H1 (cell line): ENCODE measurements at regions not wholly inside any gene's neighbourhood (a gene's known extent, or its start where the extent isn't known, plus 50 kb on each side); places are given as distances from the start of the nearest gene placed in this dataset.

Source experiments
- CTCF ChIA-PET: fragments of 300-600 bp; sonication (Branson Sonifier 250); formaldehyde crosslinking; loops from one replicate; lab custom pipeline; 2021; ENCODE audit not compliant: partially characterized antibody; lab: Charles Lee
- POLR2A ChIA-PET: fragments of 300-600 bp; sonication (Branson Sonifier 250); formaldehyde crosslinking; loops from one replicate; lab custom pipeline; 2021; ENCODE audit warnings: inconsistent platforms; ENCODE audit not compliant: partially characterized antibody; lab: Charles Lee
- DNase-seq, 2 experiments: peaks; one replicate each; pipeline versions ENCODE4 v3.0.0 to v3.0.0-alpha.2; 2010 to 2022; ENCODE audit warnings: low spot score in 2 of 2, low read depth in 1 of 2, mixed read lengths in 1 of 2
- FAIRE-seq: peaks from 2 replicates; lab custom pipeline; 2011; peaks lifted over from hg19 to GRCh38; lab: Jason Lieb, UNC
- H2AFZ ChIP-seq: 2 replicates; pipeline ENCODE4 v1.8.1; 2012; ENCODE audit warnings: low read length, inconsistent platforms
- H2AK5ac ChIP-seq: 2 replicates; pipeline ENCODE4 v1.6.1; 2013; ENCODE audit warnings: low read depth, low read length
- H2BK120ac ChIP-seq: replicated peaks from 2 replicates; pipeline ENCODE3; 2013; ENCODE audit warnings: low read depth, low read length, inconsistent platforms
- H2BK12ac ChIP-seq: 2 replicates; pipeline ENCODE4 v1.6.1; 2013; ENCODE audit warnings: low read depth, low read length
- H2BK15ac ChIP-seq: 2 replicates; pipeline ENCODE4 v1.6.1; 2013; ENCODE audit warnings: low read length
- H2BK20ac ChIP-seq: 2 replicates; pipeline ENCODE4 v1.6.1; 2013; ENCODE audit warnings: low read length
- H2BK5ac ChIP-seq: 2 replicates; pipeline ENCODE4 v1.6.1; 2013; ENCODE audit warnings: low read depth, low read length
- H3K14ac ChIP-seq: 2 replicates; pipeline ENCODE4 v1.6.1; 2013; ENCODE audit warnings: inconsistent platforms; ENCODE audit not compliant: insufficient read length
- H3K18ac ChIP-seq: 2 replicates; pipeline ENCODE4 v1.6.1; 2013; ENCODE audit warnings: low read length; ENCODE audit errors: extremely low read depth
- H3K23ac ChIP-seq: 2 replicates; pipeline ENCODE4 v1.6.1; 2013; ENCODE audit warnings: inconsistent platforms; ENCODE audit not compliant: insufficient read length
- H3K23me2 ChIP-seq: 2 replicates; pipeline ENCODE4 v1.6.1; 2013; ENCODE audit warnings: low read depth, low read length
- H3K27ac ChIP-seq: 2 replicates; pipeline ENCODE4 v1.6.1; 2011; ENCODE audit warnings: low read depth, low read length, inconsistent platforms
- H3K27me3 ChIP-seq, 4 experiments: replicated peaks in 1 of 4; 1 replicate in 1 of 4; 2 replicates in 3 of 4; pipeline versions ENCODE4 v1.6.1 to v1.8.1; 2011 to 2013; ENCODE audit warnings: low read length in 3 of 4, mild to moderate bottlenecking in 3 of 4, inconsistent platforms in 2 of 4, mixed read lengths in 2 of 4, moderate library complexity in 1 of 4; ENCODE audit not compliant: control insufficient read depth in 3 of 4, insufficient read depth in 3 of 4; ENCODE audit errors: extremely low read depth in 1 of 4
- H3K36me3 ChIP-seq, 4 experiments: 2 replicates each; pipeline versions ENCODE4 v1.6.1 to v1.8.1; 2011 to 2013; ENCODE audit warnings: mild to moderate bottlenecking in 4 of 4, low read length in 3 of 4, moderate library complexity in 2 of 4, control low read depth in 1 of 4, inconsistent platforms in 1 of 4; ENCODE audit not compliant: insufficient read depth in 4 of 4, control insufficient read depth in 2 of 4
- H3K4ac ChIP-seq: replicated peaks from 2 replicates; pipeline ENCODE3; 2013; ENCODE audit warnings: low read length, low read depth, mixed read lengths, inconsistent platforms; ENCODE audit not compliant: insufficient read length
- H3K4me1 ChIP-seq, 4 experiments: replicated peaks in 1 of 4; 1 replicate in 1 of 4; 2 replicates in 3 of 4; pipeline versions ENCODE4 v1.6.1 to v1.8.1; 2011 to 2013; ENCODE audit warnings: low read length in 3 of 4, inconsistent platforms in 2 of 4, mixed read lengths in 1 of 4; ENCODE audit not compliant: insufficient read depth in 4 of 4, control insufficient read depth in 3 of 4
- H3K4me2 ChIP-seq, 2 experiments: 2 replicates each; pipeline versions ENCODE4 v1.6.1 to v1.8.1; 2011 to 2013; ENCODE audit warnings: low read depth in 2 of 2, low read length in 2 of 2, control low read depth in 1 of 2, inconsistent platforms in 1 of 2, mild to moderate bottlenecking in 1 of 2; ENCODE audit not compliant: insufficient read depth in 1 of 2
- H3K4me3 ChIP-seq, 4 experiments: fragments of 200-600, 300-600 bp in 1 of 4; sonication (generic), shearing (Covaris generic), sonication (Bioruptor Twin) in 1 of 4; 2 replicates each; pipeline versions ENCODE4 v1.5.1 to v1.8.1; 2011 to 2016; ENCODE audit warnings: low read length in 4 of 4, low read depth in 3 of 4, control low read depth in 2 of 4, inconsistent platforms in 2 of 4, mild to moderate bottlenecking in 2 of 4, mixed read lengths in 1 of 4, moderate library complexity in 1 of 4; ENCODE audit not compliant: insufficient read depth in 2 of 4; ENCODE audit errors: extremely low read depth in 1 of 4
- H3K56ac ChIP-seq: replicated peaks from 2 replicates; pipeline ENCODE3; 2013; ENCODE audit warnings: low read depth, mild to moderate bottlenecking, mixed read lengths, low read length, inconsistent platforms; ENCODE audit not compliant: insufficient read length
- H3K79me1 ChIP-seq: 2 replicates; pipeline ENCODE4 v1.6.1; 2013; ENCODE audit warnings: low read depth, low read length, control low read depth
- H3K79me2 ChIP-seq, 2 experiments: 2 replicates each; pipeline versions ENCODE4 v1.6.1 to v1.8.1; 2012 to 2013; ENCODE audit warnings: low read length in 2 of 2, mild to moderate bottlenecking in 2 of 2, inconsistent platforms in 1 of 2; ENCODE audit not compliant: insufficient read depth in 2 of 2, control insufficient read depth in 1 of 2
- H3K9ac ChIP-seq, 4 experiments: replicated peaks in 1 of 4; 1 replicate in 1 of 4; 2 replicates in 3 of 4; pipeline versions ENCODE4 v1.6.1 to v1.8.1; 2011 to 2013; ENCODE audit warnings: low read depth in 3 of 4, low read length in 3 of 4, control low read depth in 2 of 4, mild to moderate bottlenecking in 2 of 4, moderate library complexity in 2 of 4, inconsistent platforms in 1 of 4; ENCODE audit errors: extremely low read depth in 1 of 4
- H3K9me3 ChIP-seq, 2 experiments: 2 replicates each; pipeline versions ENCODE4 v1.6.1 to v1.8.1; 2012 to 2013; ENCODE audit warnings: mild to moderate bottlenecking in 2 of 2, moderate library complexity in 2 of 2, control low read depth in 1 of 2, inconsistent platforms in 1 of 2, low read depth in 1 of 2, low read length in 1 of 2, mixed read lengths in 1 of 2; ENCODE audit not compliant: insufficient read depth in 2 of 2
- H4K20me1 ChIP-seq, 2 experiments: replicated peaks in 1 of 2; 2 replicates each; pipeline versions ENCODE3 to v1.8.1; 2011 to 2013; ENCODE audit warnings: inconsistent platforms in 2 of 2, low read length in 2 of 2, mild to moderate bottlenecking in 1 of 2; ENCODE audit not compliant: insufficient read depth in 2 of 2, control insufficient read depth in 1 of 2
- H4K5ac ChIP-seq: 2 replicates; pipeline ENCODE4 v1.6.1; 2013; ENCODE audit warnings: low read length, low read depth, mixed read lengths, inconsistent platforms; ENCODE audit not compliant: insufficient read length
- H4K8ac ChIP-seq: 2 replicates; pipeline ENCODE4 v1.8.0; 2013; ENCODE audit warnings: mild to moderate bottlenecking, moderate library complexity, low read length, inconsistent platforms; ENCODE audit not compliant: insufficient read depth; ENCODE audit errors: extremely low read depth
- H4K91ac ChIP-seq: replicated peaks from 2 replicates; pipeline ENCODE3; 2013; ENCODE audit warnings: low read length, mixed read lengths, inconsistent platforms; ENCODE audit not compliant: insufficient read length
- BACH1 ChIP-seq: IDR thresholded peaks from 2 replicates; pipeline ENCODE4 v1.6.1; 2012; ENCODE audit warnings: low read length, improper control_type of control experiment
- CTBP2 ChIP-seq: IDR thresholded peaks from 2 replicates; pipeline ENCODE4 v1.7.0; 2011; ENCODE audit warnings: borderline replicate concordance, mild to moderate bottlenecking, moderate library complexity, mixed read lengths, low read length; ENCODE audit not compliant: insufficient read depth, insufficient read length
- EZH2 ChIP-seq: fragments of 200-600 bp; sonication (generic); IDR thresholded peaks from 2 replicates; pipeline ENCODE4 v1.7.1; 2012; ENCODE audit warnings: low read depth, mild to moderate bottlenecking, moderate library complexity, low read length, inconsistent platforms; ENCODE audit not compliant: severe bottlenecking
- HDAC6 ChIP-seq: IDR thresholded peaks from one replicate; pipeline ENCODE4 v1.7.1; 2012; ENCODE audit warnings: low read depth, mild to moderate bottlenecking, inconsistent platforms, low read length, moderate library complexity
- JUN ChIP-seq: IDR thresholded peaks from 2 replicates; pipeline ENCODE4 v1.6.1; 2011; ENCODE audit warnings: low read depth, mild to moderate bottlenecking, improper control_type of control experiment, low read length
- MAFK ChIP-seq: IDR thresholded peaks from 2 replicates; pipeline ENCODE4 v1.6.1; 2012; ENCODE audit warnings: low read depth, mild to moderate bottlenecking, improper control_type of control experiment, low read length
- RFX5 ChIP-seq: IDR thresholded peaks from 2 replicates; pipeline ENCODE4 v1.6.1; 2011; ENCODE audit warnings: low read depth, low read length, improper control_type of control experiment, borderline replicate concordance
- SIN3A ChIP-seq, 2 experiments: IDR thresholded peaks in 1 of 2; conservative IDR thresholded peaks in 1 of 2; 2 replicates each; pipeline ENCODE4 v1.6.1; 2011 to 2012; ENCODE audit warnings: low read length in 2 of 2, improper control_type of control experiment in 1 of 2, low read depth in 1 of 2, mild to moderate bottlenecking in 1 of 2
- WGBS, 2 experiments: shearing (Covaris generic) in 1 of 2; methylation state at CpG; one replicate each; pipeline versions ENCODE4 v1.1.6 to v1.1.7; 2013 to 2015; ENCODE audit warnings: low lambda C conversion rate in 2 of 2, mixed read lengths in 2 of 2, inconsistent platforms in 1 of 2, low coverage in 1 of 2, missing lambda C conversion rate in 1 of 2; ENCODE audit not compliant: insufficient replicate concordance in 2 of 2, insufficient coverage in 1 of 2, insufficient read length in 1 of 2; ENCODE audit errors: extremely low coverage in 1 of 2, missing lambda C conversion rate in 1 of 2; 5-methylcytosine and 5-hydroxymethylcytosine counted together
- TF ChIP-seq, protein P1 (sequence below): IDR thresholded peaks from 2 replicates; pipeline ENCODE4 v1.6.1; 2012; ENCODE audit warnings: inconsistent platforms
- TF ChIP-seq, protein P2 (sequence below): IDR thresholded peaks from 2 replicates; pipeline ENCODE4 v1.6.1; 2012; ENCODE audit warnings: low read length, inconsistent platforms

DNA sequence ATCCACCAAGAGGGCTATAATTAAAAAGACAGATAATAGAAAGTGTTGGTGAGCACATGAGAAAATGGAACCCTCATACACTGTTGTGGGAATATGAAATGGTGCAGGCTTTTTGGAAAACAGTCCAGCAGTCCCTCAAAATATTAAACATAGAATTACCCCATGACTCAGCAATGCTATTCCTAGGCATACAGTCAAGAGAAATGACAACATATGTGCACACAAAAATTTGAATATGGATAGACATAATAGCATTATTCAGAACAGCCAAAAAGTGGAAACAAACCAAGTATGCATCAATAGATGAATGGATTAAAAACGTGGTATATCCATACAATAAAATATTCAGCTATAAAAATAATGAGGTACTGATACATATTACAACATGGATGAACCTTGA is 64.5 kb upstream of the GDF10 start:
- no peaks in the 10 kb centered on the region for H3K23me2 ChIP-seq
- FAIRE-seq (no peak), DNase-seq (no peak)
- H2BK12ac ChIP-seq, result no peak overlapping the region
- H4K5ac ChIP-seq, result no peak overlapping the region
- no peak overlapping the region for H4K91ac ChIP-seq
- H2BK15ac ChIP-seq, result no peak overlapping the region
- no peak overlapping the region for H3K23ac ChIP-seq
- no peak overlapping the region for H3K9ac ChIP-seq
- whole genome bisulfite sequencing, 2 experiments, result 77% methylated on average over 1 of the region's 1 CpG; no CpG with 5 or more reads in 1 of the 2 experiments
- H3K27ac ChIP-seq, result no peak overlapping the region
- CTCF ChIA-PET, result no interaction called here
- 0 out of 7 replicates have a peak, but pooled peaks cover 0 to 2% (median 0%) of the 10 kb centered on the region in 4 experiments for H3K27me3 ChIP-seq
- H3K36me3 ChIP-seq, result no peaks in the 10 kb centered on the region
- H4K20me1 ChIP-seq, result no peaks in the 10 kb centered on the region
- no peak overlapping the region for H2BK20ac ChIP-seq
- no peak overlapping the region for H3K14ac ChIP-seq
- no peak overlapping the region for H2BK120ac ChIP-seq
- TF ChIP-seq MAFK, result no peak
- no peak for TF ChIP-seq JUN
- TF ChIP-seq, protein P1, sequence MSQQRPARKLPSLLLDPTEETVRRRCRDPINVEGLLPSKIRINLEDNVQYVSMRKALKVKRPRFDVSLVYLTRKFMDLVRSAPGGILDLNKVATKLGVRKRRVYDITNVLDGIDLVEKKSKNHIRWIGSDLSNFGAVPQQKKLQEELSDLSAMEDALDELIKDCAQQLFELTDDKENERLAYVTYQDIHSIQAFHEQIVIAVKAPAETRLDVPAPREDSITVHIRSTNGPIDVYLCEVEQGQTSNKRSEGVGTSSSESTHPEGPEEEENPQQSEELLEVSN, result no peak
- TF ChIP-seq SIN3A (conservative IDR thresholded peaks at IDR 0.05 in 1 of 2, IDR thresholded peaks at IDR 0.05 in 1 of 2; ENCODE audit: low read depth in 1 of 2, low read length in 2 of 2), result no peak
- TF ChIP-seq RFX5, result no peak
- TF ChIP-seq EZH2, result no peak
- no peak for TF ChIP-seq BACH1
- no peak for TF ChIP-seq HDAC6
- TF ChIP-seq, protein P2, sequence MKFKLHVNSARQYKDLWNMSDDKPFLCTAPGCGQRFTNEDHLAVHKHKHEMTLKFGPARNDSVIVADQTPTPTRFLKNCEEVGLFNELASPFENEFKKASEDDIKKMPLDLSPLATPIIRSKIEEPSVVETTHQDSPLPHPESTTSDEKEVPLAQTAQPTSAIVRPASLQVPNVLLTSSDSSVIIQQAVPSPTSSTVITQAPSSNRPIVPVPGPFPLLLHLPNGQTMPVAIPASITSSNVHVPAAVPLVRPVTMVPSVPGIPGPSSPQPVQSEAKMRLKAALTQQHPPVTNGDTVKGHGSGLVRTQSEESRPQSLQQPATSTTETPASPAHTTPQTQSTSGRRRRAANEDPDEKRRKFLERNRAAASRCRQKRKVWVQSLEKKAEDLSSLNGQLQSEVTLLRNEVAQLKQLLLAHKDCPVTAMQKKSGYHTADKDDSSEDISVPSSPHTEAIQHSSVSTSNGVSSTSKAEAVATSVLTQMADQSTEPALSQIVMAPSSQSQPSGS, result no peak
- no peak for TF ChIP-seq CTBP2
- no peaks in the 10 kb centered on the region; a peak in 2 of 7 replicates for H3K4me1 ChIP-seq
- no peaks in the 10 kb centered on the region for H3K9me3 ChIP-seq
- H2AK5ac ChIP-seq, result no peak overlapping the region
- H2AFZ ChIP-seq, result no peak overlapping the region
- no peaks in the 10 kb centered on the region for H3K79me1 ChIP-seq
- no peak overlapping the region for H2BK5ac ChIP-seq
- POLR2A ChIA-PET, result no interaction called here
- H3K4me3 ChIP-seq, result no peak overlapping the region
- H3K4ac ChIP-seq, result no peak overlapping the region
- H4K8ac ChIP-seq, result no peak overlapping the region
- H3K4me2 ChIP-seq, result no peak overlapping the region
- H3K56ac ChIP-seq, result no peak overlapping the region
- H3K18ac ChIP-seq, result no peak overlapping the region
- H3K79me2 ChIP-seq, result no peaks in the 10 kb centered on the region
